GM18870 (cell line): ENCODE measurements at regions not wholly inside any gene's neighbourhood (a gene's known extent, or its start where the extent isn't known, plus 50 kb on each side); places are given as distances from the start of the nearest gene placed in this dataset.
"Not testable (repeated sequence)": the region's sequence is repeated elsewhere in the genome, so short reads cannot be mapped to it uniquely, and the experiment has no call there.

Experiments used
- ATAC-seq: cut with Tn5 transposase; IDR thresholded peaks from one replicate; pipeline ENCODE4 v1.9.1; 2021; ENCODE audit warnings: moderate library complexity; ENCODE audit not compliant: unreplicated experiment

DNA sequence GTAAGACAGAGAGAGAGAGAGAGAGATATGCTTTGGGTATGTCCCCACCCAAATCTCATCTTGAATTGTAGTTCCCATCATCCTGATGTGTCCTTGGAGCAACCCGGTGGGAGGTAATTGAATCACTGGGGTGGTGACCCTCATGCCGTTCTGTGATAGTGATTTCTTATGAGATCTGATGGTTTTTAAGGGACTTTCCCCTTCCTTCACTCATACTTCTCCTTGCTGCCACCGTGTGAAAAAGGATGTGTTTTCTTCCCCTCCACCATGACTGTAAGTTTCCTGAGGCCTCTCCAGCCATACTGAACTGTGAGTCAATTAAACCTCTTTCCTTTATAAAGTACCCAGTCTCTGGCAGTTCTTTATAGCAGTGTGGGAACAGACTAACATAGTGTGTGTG, 60.3 kb downstream of the EOMES start:
- no peak for ATAC-seq

- ATAC-seq: peak; percentile 53
These were observed 62.7 kb downstream of the EOMES start for GRCh38 chr3:27659279-27660021.

GRCh38 chr3:27658741-27659140, 63.4 kb downstream of the EOMES start:
- no peak for ATAC-seq

GRCh38 chr3:27657871-27658270, 64.3 kb downstream of the EOMES start:
- no peak for ATAC-seq

DNA sequence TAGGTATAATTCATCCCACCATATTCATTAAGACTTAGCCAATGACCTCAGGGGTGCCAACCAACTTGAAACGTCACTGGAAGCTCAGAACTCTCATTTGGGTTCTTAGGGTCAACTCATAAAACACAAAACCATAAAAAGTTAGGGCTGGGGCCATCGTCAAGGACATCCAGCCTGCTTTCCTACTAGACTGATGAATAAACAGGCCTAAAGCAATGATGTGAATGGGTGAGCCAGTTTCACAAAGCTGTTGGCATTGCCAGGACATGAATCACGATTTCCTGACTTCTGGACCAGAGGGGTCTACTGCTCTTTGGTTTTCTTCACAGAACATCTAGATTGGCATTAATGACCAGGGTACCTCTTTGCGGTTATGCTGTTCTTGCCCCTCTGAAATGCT, 64.7 kb downstream of the EOMES start:
- ATAC-seq: no peak

GRCh38 chr3:27656790-27657189, 65.3 kb downstream of the EOMES start:
- no peak for ATAC-seq

- no peak for ATAC-seq
These were observed 66.6 kb downstream of the EOMES start for GRCh38 chr3:27655547-27655946.

GRCh38 chr3:27653803-27654558, 68.1 kb downstream of the EOMES start:
- no peak for ATAC-seq

DNA sequence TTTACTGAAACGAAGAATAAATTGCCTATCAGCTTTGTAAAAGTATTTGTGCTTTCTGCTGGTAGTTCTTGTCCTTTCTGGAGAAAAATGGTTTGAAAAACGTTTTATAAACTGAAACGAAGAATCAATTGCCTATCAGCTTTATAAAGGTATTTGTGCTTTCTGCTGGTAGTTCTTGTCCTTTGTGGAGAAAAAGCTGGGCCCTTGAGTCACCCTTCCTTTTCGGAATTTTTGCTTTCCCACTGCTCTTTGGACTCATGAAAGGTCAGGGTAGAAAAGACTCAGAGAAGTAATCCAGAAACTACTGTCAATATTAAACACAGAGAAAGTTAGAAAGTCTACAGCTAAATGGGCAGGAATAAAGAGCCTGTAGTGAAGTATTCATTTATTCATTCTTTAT, 72.8 kb downstream of the EOMES start:
- ATAC-seq: no peak

DNA sequence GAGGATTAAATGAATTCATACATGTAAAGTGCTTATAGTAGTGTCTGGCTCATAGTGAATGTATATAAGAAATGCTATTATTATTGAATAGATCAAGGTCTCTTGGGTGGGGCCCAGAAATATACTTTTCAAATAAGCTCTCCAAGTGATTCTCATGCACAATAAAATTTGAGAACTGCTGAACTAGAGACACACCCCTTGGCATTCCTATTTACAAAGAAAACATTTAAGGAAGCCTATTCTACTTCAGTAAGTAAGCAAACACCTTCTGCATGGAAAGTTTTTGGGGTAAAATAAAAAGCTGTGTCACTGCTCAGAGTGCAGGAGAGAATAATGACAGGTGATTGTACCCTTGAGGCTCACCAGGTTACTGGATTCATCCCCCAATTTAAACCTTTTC, 75.2 kb downstream of the EOMES start:
- no peak for ATAC-seq

- no peak for ATAC-seq
These were observed 77.2 kb downstream of the EOMES start for GRCh38 chr3:27644941-27645340.

GRCh38 chr3:27643355-27643754, 78.8 kb downstream of the EOMES start:
- ATAC-seq: no peak

DNA sequence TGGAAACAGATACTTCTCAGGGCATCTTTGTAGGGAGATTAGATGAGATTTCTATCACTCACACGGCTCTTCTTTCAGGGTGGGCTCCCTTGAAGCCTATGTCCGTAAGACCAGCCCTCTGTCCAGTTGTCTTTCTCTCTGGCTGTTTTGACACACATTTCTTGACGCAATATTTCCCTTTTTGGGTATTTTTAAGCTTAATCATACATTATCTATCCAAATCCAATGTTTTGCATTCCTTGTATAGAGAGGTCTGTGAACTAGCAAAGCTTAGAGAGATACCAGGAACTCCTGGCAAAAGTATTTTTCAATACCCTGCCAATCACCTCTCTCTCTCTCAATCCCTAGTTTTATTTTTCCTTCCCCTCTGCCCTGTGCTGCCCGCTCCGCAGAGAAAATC, 79.3 kb downstream of the EOMES start:
- ATAC-seq: no peak

GRCh38 chr3:27641888-27642601, 80.1 kb downstream of the EOMES start:
- no peak for ATAC-seq

DNA sequence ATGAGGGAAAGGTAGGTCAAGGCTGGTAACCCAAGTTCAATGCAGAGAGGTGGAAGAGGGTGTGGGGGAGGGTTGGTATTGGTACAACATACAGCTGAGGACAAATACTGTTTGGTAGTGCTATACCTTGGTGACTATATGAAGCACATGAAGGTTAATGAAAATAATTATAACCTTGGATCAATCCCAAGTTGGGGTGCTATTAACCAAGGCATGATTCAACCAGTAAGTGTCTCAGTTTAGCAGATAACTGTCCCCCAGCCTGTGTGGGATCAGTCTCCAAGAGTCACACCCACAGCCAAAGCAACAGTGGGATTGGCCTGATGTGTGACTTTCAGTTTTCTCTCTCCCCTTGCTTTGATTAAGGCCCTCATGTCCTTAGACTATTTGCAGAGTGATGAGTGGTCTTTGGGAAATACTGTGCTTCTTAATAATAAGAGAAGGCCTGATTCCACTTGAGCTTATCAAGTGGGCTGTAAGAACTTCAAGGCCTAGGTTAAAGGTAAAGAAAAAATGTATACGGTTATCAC, 80.8 kb downstream of the EOMES start:
- ATAC-seq: no peak

- no peak for ATAC-seq
These were observed 82.9 kb downstream of the EOMES start for GRCh38 chr3:27639271-27639670.

GRCh38 chr3:27638594-27638993, 83.5 kb downstream of the EOMES start:
- ATAC-seq: no peak

DNA sequence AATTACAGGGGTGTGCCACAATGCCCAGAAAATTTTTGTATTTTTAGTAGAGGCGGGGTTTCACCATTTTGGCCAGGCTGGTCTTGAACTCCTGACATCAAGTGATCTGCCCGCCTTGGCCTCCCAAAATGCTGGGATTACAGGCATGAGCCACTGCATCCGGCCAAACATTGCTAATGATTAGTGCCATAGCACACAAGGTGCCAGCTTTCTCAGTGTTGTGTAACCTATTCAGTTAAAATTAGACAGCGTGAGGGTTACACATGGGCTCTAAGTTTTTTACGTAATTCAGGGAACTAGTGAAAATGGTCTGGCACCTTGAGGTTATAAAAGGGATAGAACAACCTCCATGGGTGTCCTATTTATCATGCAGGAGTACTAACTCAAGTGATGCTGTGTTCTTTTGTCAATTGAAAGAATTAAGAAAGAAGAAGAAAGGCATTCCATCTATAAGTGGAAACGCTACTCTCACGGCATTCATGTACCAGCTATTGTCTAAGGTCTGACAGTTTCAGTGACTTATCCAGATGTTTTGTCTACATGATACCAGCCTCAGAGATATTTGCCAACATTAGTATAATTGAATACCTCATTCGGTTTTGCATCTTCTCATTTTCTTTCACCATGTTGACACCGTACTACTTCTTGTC, 84.7 kb downstream of the EOMES start:
- ATAC-seq: no peak

- not testable (repeated sequence) for ATAC-seq
These were observed 87.1 kb downstream of the EOMES start for GRCh38 chr3:27635006-27635405.

DNA sequence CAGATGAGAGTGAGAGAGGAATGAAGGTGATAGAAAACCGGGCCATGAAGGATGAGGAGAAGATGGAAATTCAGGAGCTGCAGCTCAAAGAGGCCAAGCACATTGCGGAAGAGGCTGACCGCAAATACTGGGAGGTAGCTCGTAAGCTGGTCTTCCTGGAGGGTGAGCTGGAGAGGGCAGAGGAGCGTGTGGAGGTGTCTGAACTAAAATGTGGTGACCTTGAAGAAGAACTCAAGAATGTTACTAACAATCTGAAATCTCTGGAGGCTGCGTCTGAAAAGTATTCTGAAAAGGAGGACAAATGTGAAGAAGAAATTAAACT, 88.9 kb downstream of the EOMES start:
- peak; percentile 27 for ATAC-seq
